D721Med (cell line): ENCODE measurements at regions not wholly inside any gene's neighbourhood (a gene's known extent, or its start where the extent isn't known, plus 50 kb on each side); places are given as distances from the start of the nearest gene placed in this dataset.
A peak's percentile ranks its signal among the peaks of the same experiment; 100 is the strongest.

Experiments
- DNase-seq: peaks from one replicate; pipeline ENCODE4 v3.0.0; 2011; ENCODE audit warnings: low spot score; ENCODE audit not compliant: insufficient read length
- FAIRE-seq: peaks from 2 replicates; lab custom pipeline; 2011; peaks lifted over from hg19 to GRCh38; lab: Jason Lieb, UNC
- CTCF ChIP-seq: IDR thresholded peaks from 2 replicates; pipeline ENCODE4 v1.5.1; 2012; ENCODE audit warnings: mild to moderate bottlenecking, control low read depth; ENCODE audit not compliant: insufficient read depth; ENCODE audit errors: missing control alignments

GRCh38 chr2:139526781-139527180 lies 746.6 kb upstream of the NXPH2 start:
- TF ChIP-seq CTCF, result no peak
- FAIRE-seq (no peak), DNase-seq (no peak)

GRCh38 chr2:139518321-139518720 lies 738.1 kb upstream of the NXPH2 start:
- TF ChIP-seq CTCF, result no peak
- DNase-seq (no peak), FAIRE-seq (no peak)

GRCh38 chr2:139514951-139515350 lies 734.8 kb upstream of the NXPH2 start:
- FAIRE-seq (no peak), DNase-seq (no peak)
- TF ChIP-seq CTCF, result no peak

- FAIRE-seq, result no peak
- DNase-seq, result no peak
These were observed 715.7 kb upstream of the NXPH2 start for GRCh38 chr2:139495851-139496250.

GRCh38 chr2:139492131-139492680 lies 712.0 kb upstream of the NXPH2 start:
- TF ChIP-seq CTCF, result no peak
- no peak for FAIRE-seq
- DNase-seq, result no peak

More at GRCh38 chr2:139495851-139496250, 715.7 kb upstream of the NXPH2 start:
- TF ChIP-seq CTCF, result no peak

GRCh38 chr2:139480161-139480650 lies 700.0 kb upstream of the NXPH2 start:
- no peak for TF ChIP-seq CTCF

GRCh38 chr2:139478165-139478914 lies 698.1 kb upstream of the NXPH2 start:
- DNase-seq (no peak), FAIRE-seq (peak; percentile 75)
- peak; percentile 45 for TF ChIP-seq CTCF

More at GRCh38 chr2:139480161-139480650, 700.0 kb upstream of the NXPH2 start:
- no peak for FAIRE-seq
- DNase-seq, result no peak
